ENCODE measurements at regions not wholly inside any gene's neighbourhood (a gene's known extent, or its start where the extent isn't known, plus 50 kb on each side); places are given as distances from the start of the nearest gene placed in this dataset.

DNA sequence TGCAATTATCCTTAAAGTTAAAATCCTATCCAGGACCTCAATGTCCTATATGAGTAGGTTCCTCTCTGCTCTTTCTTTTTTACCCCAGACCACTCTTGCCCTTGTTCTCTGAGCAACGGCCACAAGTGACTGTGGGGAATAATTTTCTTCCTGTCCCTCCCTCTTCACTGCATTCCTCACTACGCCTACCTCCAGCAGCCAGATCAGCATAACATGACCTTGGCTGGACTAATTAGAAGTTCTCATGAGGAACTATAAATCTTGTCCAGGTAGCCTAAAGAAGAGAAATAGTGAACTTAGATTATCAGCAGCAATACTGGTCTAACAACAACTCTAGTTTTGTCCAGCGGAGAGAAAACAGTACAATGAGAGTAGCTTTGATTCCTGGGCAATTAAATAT, 643.8 kb upstream of the KLHL29 start:
- Histone ChIP-seq H3K27ac (ENCODE audit: extremely low read length, insufficient read depth, low read length) (no peak overlapping the region), H3K9me3 (ENCODE audit: low read length) (peaks cover 79% of the 10 kb centered on the region), H3K4me3 (replicated peaks in 1 of 3; ENCODE audit: insufficient read depth in 1 of 3, low read depth in 2 of 3, low read length in 3 of 3) (no peak overlapping the region), H2AFZ (ENCODE audit: low read length) (no peak overlapping the region), H3K9ac (ENCODE audit: insufficient read depth, low read depth, low read length) (no peak overlapping the region), H3K4me2 (ENCODE audit: low read depth, low read length) (no peak overlapping the region), H4K20me1 (ENCODE audit: insufficient read depth, low read length) (no peaks in the 10 kb centered on the region), H3K27me3 (ENCODE audit: control insufficient read depth in 1 of 2, insufficient read depth in 2 of 2, low read length in 2 of 2) (no peaks in the 10 kb centered on the region), H3K79me2 (ENCODE audit: insufficient read depth, low read length) (no peaks in the 10 kb centered on the region), H3K36me3 (replicated peaks in 1 of 2; ENCODE audit: control insufficient read depth in 1 of 2, insufficient read depth in 2 of 2, low read length in 2 of 2) (no peaks in the 10 kb centered on the region), H3K4me1 (ENCODE audit: insufficient read depth, low read length) (no peaks in the 10 kb centered on the region)
- FAIRE-seq = no peak
- ChIA-PET POLR2A (no interaction called here), CTCF (ENCODE audit: low intra/inter-chr PET ratio, low total read pairs) (no interaction called here)
- WGBS (ENCODE audit: low lambda C conversion rate) = 1% methylated on average over 3 of the region's 3 CpGs
- intact Hi-C loops (cut with micrococcal nuclease; ENCODE audit: unreplicated experiment) = no loop called here
- TF ChIP-seq ZNF773 (CRISPR knock-in tag; IDR thresholded peaks at IDR 0.05; ENCODE audit: borderline replicate concordance) (no peak), ZKSCAN8 (CRISPR knock-in tag; IDR thresholded peaks at IDR 0.05; ENCODE audit: borderline replicate concordance) (no peak), SATB2 (CRISPR knock-in tag; IDR thresholded peaks at IDR 0.05) (no peak), ZNF776 (CRISPR knock-in tag; IDR thresholded peaks at IDR 0.05) (no peak), RAD51 (IDR thresholded peaks at IDR 0.05; ENCODE audit: borderline replicate concordance) (no peak), ATF5 (CRISPR knock-in tag; IDR thresholded peaks at IDR 0.05; ENCODE audit: low read depth) (no peak), SP140L (CRISPR knock-in tag; IDR thresholded peaks at IDR 0.05; ENCODE audit: borderline replicate concordance) (no peak), HNRNPUL1 (IDR thresholded peaks at IDR 0.05; ENCODE audit: low read depth, low read length) (no peak), ZZZ3 (CRISPR knock-in tag; IDR thresholded peaks at IDR 0.05; ENCODE audit: borderline replicate concordance) (no peak), ZNF546 (CRISPR knock-in tag; conservative IDR thresholded peaks at IDR 0.05) (no peak), ATRX (CRISPR knock-in tag; IDR thresholded peaks at IDR 0.05; ENCODE audit: borderline replicate concordance) (no peak), ZNF556 (CRISPR knock-in tag; IDR thresholded peaks at IDR 0.05; ENCODE audit: borderline replicate concordance) (no peak), CEBPG (CRISPR knock-in tag; IDR thresholded peaks at IDR 0.05) (no peak), HMGA1 (CRISPR knock-in tag; conservative IDR thresholded peaks at IDR 0.05) (no peak), ZNF234 (CRISPR knock-in tag; conservative IDR thresholded peaks at IDR 0.05) (no peak)
- TF ChIP-seq, protein P1, sequence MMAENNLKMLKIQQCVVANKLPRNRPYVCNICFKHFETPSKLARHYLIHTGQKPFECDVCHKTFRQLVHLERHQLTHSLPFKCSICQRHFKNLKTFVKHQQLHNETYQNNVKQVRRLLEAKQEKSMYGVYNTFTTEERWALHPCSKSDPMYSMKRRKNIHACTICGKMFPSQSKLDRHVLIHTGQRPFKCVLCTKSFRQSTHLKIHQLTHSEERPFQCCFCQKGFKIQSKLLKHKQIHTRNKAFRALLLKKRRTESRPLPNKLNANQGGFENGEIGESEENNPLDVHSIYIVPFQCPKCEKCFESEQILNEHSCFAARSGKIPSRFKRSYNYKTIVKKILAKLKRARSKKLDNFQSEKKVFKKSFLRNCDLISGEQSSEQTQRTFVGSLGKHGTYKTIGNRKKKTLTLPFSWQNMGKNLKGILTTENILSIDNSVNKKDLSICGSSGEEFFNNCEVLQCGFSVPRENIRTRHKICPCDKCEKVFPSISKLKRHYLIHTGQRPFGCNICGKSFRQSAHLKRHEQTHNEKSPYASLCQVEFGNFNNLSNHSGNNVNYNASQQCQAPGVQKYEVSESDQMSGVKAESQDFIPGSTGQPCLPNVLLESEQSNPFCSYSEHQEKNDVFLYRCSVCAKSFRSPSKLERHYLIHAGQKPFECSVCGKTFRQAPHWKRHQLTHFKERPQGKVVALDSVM (CRISPR knock-in tag; IDR thresholded peaks at IDR 0.05) = no peak
- TF ChIP-seq, protein P2, sequence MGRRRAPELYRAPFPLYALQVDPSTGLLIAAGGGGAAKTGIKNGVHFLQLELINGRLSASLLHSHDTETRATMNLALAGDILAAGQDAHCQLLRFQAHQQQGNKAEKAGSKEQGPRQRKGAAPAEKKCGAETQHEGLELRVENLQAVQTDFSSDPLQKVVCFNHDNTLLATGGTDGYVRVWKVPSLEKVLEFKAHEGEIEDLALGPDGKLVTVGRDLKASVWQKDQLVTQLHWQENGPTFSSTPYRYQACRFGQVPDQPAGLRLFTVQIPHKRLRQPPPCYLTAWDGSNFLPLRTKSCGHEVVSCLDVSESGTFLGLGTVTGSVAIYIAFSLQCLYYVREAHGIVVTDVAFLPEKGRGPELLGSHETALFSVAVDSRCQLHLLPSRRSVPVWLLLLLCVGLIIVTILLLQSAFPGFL (CRISPR knock-in tag; IDR thresholded peaks at IDR 0.05) = no peak
- TF ChIP-seq, protein P3, sequence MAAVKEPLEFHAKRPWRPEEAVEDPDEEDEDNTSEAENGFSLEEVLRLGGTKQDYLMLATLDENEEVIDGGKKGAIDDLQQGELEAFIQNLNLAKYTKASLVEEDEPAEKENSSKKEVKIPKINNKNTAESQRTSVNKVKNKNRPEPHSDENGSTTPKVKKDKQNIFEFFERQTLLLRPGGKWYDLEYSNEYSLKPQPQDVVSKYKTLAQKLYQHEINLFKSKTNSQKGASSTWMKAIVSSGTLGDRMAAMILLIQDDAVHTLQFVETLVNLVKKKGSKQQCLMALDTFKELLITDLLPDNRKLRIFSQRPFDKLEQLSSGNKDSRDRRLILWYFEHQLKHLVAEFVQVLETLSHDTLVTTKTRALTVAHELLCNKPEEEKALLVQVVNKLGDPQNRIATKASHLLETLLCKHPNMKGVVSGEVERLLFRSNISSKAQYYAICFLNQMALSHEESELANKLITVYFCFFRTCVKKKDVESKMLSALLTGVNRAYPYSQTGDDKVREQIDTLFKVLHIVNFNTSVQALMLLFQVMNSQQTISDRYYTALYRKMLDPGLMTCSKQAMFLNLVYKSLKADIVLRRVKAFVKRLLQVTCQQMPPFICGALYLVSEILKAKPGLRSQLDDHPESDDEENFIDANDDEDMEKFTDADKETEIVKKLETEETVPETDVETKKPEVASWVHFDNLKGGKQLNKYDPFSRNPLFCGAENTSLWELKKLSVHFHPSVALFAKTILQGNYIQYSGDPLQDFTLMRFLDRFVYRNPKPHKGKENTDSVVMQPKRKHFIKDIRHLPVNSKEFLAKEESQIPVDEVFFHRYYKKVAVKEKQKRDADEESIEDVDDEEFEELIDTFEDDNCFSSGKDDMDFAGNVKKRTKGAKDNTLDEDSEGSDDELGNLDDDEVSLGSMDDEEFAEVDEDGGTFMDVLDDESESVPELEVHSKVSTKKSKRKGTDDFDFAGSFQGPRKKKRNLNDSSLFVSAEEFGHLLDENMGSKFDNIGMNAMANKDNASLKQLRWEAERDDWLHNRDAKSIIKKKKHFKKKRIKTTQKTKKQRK (IDR thresholded peaks at IDR 0.05; ENCODE audit: low read length) = no peak
- TF ChIP-seq, protein P4, sequence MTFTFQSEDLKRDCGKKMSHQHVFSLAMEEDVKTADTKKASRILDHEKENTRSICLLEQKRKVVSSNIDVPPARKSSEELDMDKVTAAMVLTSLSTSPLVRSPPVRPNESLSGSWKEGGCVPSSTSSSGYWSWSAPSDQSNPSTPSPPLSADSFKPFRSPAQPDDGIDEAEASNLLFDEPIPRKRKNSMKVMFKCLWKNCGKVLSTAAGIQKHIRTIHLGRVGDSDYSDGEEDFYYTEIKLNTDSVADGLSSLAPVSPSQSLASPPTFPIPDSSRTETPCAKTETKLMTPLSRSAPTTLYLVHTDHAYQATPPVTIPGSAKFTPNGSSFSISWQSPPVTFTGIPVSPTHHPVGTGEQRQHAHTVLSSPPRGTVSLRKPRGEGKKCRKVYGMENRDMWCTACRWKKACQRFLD (CRISPR knock-in tag; IDR thresholded peaks at IDR 0.05; ENCODE audit: borderline replicate concordance) = no peak
- no peak for DNase-seq (ENCODE audit: low spot score)
- BruUV-seq (replicated peaks) = no TSS peak
- in situ Hi-C loops (cut with HindIII; ENCODE audit: extremely low pct_ligation_motif_present, low pct_unique_long_range_greater_than_20kb) = no loop called here
- ATAC-seq = no peak

All from HepG2 (cell line).